GM12874 (cell line): ENCODE measurements at regions not wholly inside any gene's neighbourhood (a gene's known extent, or its start where the extent isn't known, plus 50 kb on each side); places are given as distances from the start of the nearest gene placed in this dataset.

Source experiments
- TF ChIP-seq, protein P1 (sequence below): IDR thresholded peaks from 2 replicates; pipeline ENCODE4 v1.5.1; 2011; ENCODE audit warnings: low read depth, mild to moderate bottlenecking, control low read depth, low read length, moderate library complexity; ENCODE audit not compliant: insufficient read depth

DNA sequence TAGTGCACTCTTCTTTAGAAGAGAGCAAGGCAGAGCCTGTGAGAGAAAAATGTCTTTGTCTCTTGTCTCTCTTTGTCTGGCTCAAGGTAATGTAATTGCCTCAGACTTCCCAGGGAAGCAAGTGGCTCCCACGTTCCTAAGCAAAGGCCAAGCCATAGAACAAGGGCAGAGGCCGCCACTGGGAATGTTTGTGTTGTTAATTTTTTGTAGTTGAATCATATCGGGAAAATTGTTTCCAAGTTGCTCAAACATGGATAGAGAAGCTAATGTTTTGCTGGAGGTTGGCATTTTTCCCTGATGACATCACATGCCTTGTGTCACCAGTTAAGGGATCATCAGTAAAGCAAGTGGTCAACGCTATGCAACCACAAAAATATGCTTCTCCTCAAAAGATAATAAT, 211.5 kb upstream of the FOXA2 start:
- TF ChIP-seq, protein P1, sequence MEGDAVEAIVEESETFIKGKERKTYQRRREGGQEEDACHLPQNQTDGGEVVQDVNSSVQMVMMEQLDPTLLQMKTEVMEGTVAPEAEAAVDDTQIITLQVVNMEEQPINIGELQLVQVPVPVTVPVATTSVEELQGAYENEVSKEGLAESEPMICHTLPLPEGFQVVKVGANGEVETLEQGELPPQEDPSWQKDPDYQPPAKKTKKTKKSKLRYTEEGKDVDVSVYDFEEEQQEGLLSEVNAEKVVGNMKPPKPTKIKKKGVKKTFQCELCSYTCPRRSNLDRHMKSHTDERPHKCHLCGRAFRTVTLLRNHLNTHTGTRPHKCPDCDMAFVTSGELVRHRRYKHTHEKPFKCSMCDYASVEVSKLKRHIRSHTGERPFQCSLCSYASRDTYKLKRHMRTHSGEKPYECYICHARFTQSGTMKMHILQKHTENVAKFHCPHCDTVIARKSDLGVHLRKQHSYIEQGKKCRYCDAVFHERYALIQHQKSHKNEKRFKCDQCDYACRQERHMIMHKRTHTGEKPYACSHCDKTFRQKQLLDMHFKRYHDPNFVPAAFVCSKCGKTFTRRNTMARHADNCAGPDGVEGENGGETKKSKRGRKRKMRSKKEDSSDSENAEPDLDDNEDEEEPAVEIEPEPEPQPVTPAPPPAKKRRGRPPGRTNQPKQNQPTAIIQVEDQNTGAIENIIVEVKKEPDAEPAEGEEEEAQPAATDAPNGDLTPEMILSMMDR = no peak

GRCh38 chr20:22796469-22797077, 212.2 kb upstream of the FOXA2 start:
- TF ChIP-seq, protein P1 = no peak

GRCh38 chr20:22797103-22797502, 212.7 kb upstream of the FOXA2 start:
- TF ChIP-seq, protein P1 = no peak

GRCh38 chr20:22799687-22800086, 215.3 kb upstream of the FOXA2 start:
- TF ChIP-seq, protein P1 = no peak

- TF ChIP-seq, protein P1 = no peak
Observed at GRCh38 chr20:22800129-22800528, 215.8 kb upstream of the FOXA2 start.

- TF ChIP-seq, protein P1 = no peak
Observed at GRCh38 chr20:22801528-22801927, 217.2 kb upstream of the FOXA2 start.

DNA sequence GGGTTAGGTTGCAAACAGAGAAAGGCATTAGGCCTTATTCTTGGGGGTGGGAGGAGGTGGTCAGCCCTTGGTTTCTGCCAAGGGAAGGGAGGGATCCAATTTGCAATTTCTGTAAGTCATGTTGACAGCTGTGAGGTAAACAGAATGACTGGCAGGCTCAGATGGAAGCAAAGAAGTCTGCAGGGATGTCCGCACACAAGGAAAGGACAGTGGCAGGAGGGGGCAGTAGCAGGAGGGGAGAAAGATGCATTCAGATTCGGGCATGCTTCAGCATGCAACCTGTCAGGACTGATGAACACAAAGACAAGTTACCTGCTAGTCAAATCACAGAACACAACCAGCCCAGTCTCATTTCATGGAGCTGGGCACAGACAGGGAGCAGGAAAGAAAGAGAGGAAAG, 217.9 kb upstream of the FOXA2 start:
- TF ChIP-seq, protein P1 = no peak
